Rectal smooth muscle tissue (tissue), 1 donor: ENCODE measurements at regions not wholly inside any gene's neighbourhood (a gene's known extent, or its start where the extent isn't known, plus 50 kb on each side); places are given as distances from the start of the nearest gene placed in this dataset.
"Not testable (repeated sequence)": the region's sequence is repeated elsewhere in the genome, so short reads cannot be mapped to it uniquely, and the experiment has no call there.

Source experiments
- H3K27ac ChIP-seq: one replicate; pipeline ENCODE4 v1.7.0; 2013; ENCODE audit warnings: low read depth, low read length, inconsistent platforms
- H3K27me3 ChIP-seq: one replicate; pipeline ENCODE4 v1.7.0; 2013; ENCODE audit warnings: low read length; ENCODE audit not compliant: control insufficient read depth, insufficient read depth
- H3K36me3 ChIP-seq: one replicate; pipeline ENCODE4 v1.7.0; 2013; ENCODE audit warnings: low read length; ENCODE audit not compliant: control insufficient read depth, insufficient read depth
- H3K4me1 ChIP-seq: one replicate; pipeline ENCODE4 v1.7.0; 2013; ENCODE audit warnings: low read length; ENCODE audit not compliant: control insufficient read depth, insufficient read depth
- H3K4me3 ChIP-seq: one replicate; pipeline ENCODE4 v1.7.0; 2013; ENCODE audit warnings: low read length
- H3K9ac ChIP-seq: one replicate; pipeline ENCODE4 v1.7.0; 2013; ENCODE audit warnings: low read length

GRCh38 chr7:69365651-69366192, 232.6 kb upstream of the AUTS2 start:
- Histone ChIP-seq H3K27ac (no peak overlapping the region), H3K4me3 (no peak overlapping the region), H3K4me1 (no peaks in the 10 kb centered on the region), H3K36me3 (no peaks in the 10 kb centered on the region), H3K27me3 (no peaks in the 10 kb centered on the region), H3K9ac (no peak overlapping the region)

GRCh38 chr7:69367780-69368179, 230.5 kb upstream of the AUTS2 start:
- Histone ChIP-seq H3K36me3 (no peaks in the 10 kb centered on the region), H3K9ac (no peak overlapping the region), H3K4me3 (no peak overlapping the region), H3K27me3 (no peaks in the 10 kb centered on the region), H3K27ac (no peak overlapping the region), H3K4me1 (no peaks in the 10 kb centered on the region)

GRCh38 chr7:69373171-69374043, 224.9 kb upstream of the AUTS2 start:
- H3K9ac ChIP-seq = no peak overlapping the region
- no peak overlapping the region for H3K4me3 ChIP-seq
- no peaks in the 10 kb centered on the region for H3K36me3 ChIP-seq
- H3K27me3 ChIP-seq = no peaks in the 10 kb centered on the region
- H3K4me1 ChIP-seq = no peaks in the 10 kb centered on the region
- no peak overlapping the region for H3K27ac ChIP-seq

GRCh38 chr7:69374044-69374425, 224.2 kb upstream of the AUTS2 start:
- Histone ChIP-seq H3K36me3 (no peaks in the 10 kb centered on the region), H3K4me3 (no peak overlapping the region), H3K27me3 (no peaks in the 10 kb centered on the region), H3K9ac (no peak overlapping the region), H3K4me1 (no peaks in the 10 kb centered on the region), H3K27ac (no peak overlapping the region)

DNA sequence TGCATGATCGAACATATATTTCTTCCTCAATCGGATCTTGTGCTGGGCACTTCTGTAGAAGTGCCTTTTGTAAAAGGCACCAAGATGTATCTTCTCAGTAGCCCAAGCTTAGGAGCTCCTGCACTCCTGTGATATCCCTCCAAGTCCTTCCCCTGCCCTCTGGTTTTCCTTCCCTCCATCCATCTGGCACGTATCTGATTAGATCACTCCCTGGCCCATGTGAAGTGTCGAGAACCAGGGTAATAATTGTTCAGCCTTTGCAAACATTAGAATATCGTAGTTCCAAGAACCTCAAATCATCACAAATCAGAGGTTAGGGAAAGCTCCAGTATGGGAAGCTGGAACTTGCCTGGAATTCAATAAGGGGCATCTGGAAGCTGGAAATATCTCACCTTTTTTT, 221.1 kb upstream of the AUTS2 start:
- H3K36me3 ChIP-seq = no peaks in the 10 kb centered on the region
- H3K4me1 ChIP-seq = no peaks in the 10 kb centered on the region
- H3K9ac ChIP-seq = no peak overlapping the region
- H3K27me3 ChIP-seq = no peaks in the 10 kb centered on the region
- H3K27ac ChIP-seq = no peak overlapping the region
- no peak overlapping the region for H3K4me3 ChIP-seq

DNA sequence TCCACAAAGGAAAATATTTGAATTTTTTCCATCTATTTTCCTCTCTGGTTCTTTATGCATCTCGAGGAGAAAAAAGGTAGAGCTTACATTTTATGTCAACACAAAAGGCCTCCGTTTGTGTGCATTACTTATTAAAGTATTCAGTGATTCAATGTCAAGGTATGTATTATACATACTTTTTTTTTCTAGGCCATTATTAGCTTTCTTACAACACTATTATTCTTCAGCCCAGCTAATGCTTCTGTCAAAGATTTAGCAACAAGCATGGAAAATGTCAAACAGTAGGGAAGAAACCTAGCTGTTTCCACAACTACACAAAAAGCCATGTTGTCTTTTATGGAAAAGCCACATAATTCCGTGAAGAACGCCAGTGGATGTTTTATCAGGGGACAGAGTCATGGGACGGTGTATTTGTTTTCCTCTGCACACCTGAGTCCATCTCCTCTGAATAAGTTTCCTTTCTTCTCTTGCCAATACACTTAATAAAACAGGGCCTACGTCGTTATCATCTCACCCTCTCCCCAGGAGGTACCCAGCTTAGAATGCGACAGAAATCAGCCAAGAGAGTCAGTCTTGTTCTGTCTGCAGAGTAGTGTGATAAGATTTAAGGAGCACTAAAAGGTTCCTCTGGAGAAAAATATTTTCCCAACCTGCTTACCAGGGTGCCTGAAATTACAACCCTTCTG, 209.7 kb upstream of the AUTS2 start:
- no peaks in the 10 kb centered on the region for H3K4me1 ChIP-seq
- no peaks in the 10 kb centered on the region for H3K27me3 ChIP-seq
- H3K4me3 ChIP-seq = no peak overlapping the region
- H3K36me3 ChIP-seq = no peaks in the 10 kb centered on the region
- no peak overlapping the region for H3K27ac ChIP-seq
- H3K9ac ChIP-seq = no peak overlapping the region

- Histone ChIP-seq H3K9ac (no peak overlapping the region), H3K4me1 (no peaks in the 10 kb centered on the region), H3K4me3 (no peak overlapping the region), H3K27me3 (no peaks in the 10 kb centered on the region), H3K36me3 (no peaks in the 10 kb centered on the region), H3K27ac (no peak overlapping the region)
Measured at GRCh38 chr7:69389216-69389615, 209.1 kb upstream of the AUTS2 start.

- H3K36me3 ChIP-seq, H3K27me3 ChIP-seq, H3K4me3 ChIP-seq: not testable (repeated sequence)
Measured at GRCh38 chr7:69393912-69394311, 204.4 kb upstream of the AUTS2 start.

GRCh38 chr7:69395061-69395714, 203.1 kb upstream of the AUTS2 start:
- Histone ChIP-seq H3K4me3 (no peak overlapping the region), H3K27me3 (no peaks in the 10 kb centered on the region), H3K9ac (no peak overlapping the region), H3K4me1 (no peaks in the 10 kb centered on the region), H3K27ac (no peak overlapping the region), H3K36me3 (no peaks in the 10 kb centered on the region)

More at GRCh38 chr7:69393912-69394311, 204.4 kb upstream of the AUTS2 start:
- H3K4me1 ChIP-seq, H3K27ac ChIP-seq, H3K9ac ChIP-seq: not testable (repeated sequence)

GRCh38 chr7:69398986-69399385, 199.3 kb upstream of the AUTS2 start:
- Histone ChIP-seq H3K4me1 (no peaks in the 10 kb centered on the region), H3K9ac (no peak overlapping the region), H3K36me3 (no peaks in the 10 kb centered on the region), H3K27me3 (no peaks in the 10 kb centered on the region), H3K27ac (no peak overlapping the region), H3K4me3 (no peak overlapping the region)

DNA sequence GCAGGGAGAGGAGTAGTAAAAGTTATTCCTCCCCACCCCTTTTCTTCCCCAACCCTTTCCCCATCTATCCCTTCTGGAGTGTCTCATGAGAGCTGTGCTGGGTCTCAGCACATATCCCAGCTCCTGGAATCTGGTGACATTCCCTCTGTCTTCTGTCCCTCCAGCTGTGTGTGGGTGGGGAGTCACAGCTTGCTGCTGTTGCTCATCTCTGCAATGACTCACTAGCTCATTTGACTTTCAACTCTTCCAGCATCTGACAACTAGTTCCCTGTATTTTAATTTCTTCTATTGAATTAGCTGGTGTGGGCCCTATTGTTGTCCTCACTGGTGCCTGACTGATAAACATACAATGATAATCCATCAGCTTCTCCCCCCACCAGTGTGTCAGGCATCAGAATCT, 198.9 kb upstream of the AUTS2 start:
- Histone ChIP-seq H3K27me3 (no peaks in the 10 kb centered on the region), H3K4me1 (no peaks in the 10 kb centered on the region), H3K27ac (no peak overlapping the region), H3K9ac (no peak overlapping the region), H3K36me3 (no peaks in the 10 kb centered on the region), H3K4me3 (no peak overlapping the region)

- Histone ChIP-seq H3K4me1 (no peaks in the 10 kb centered on the region), H3K27me3 (no peaks in the 10 kb centered on the region), H3K36me3 (no peaks in the 10 kb centered on the region), H3K27ac (no peak overlapping the region), H3K4me3 (no peak overlapping the region), H3K9ac (no peak overlapping the region)
Measured at GRCh38 chr7:69402696-69403095, 195.6 kb upstream of the AUTS2 start.
